Muscle of leg (tissue), 3 donors: ENCODE measurements at regions not wholly inside any gene's neighbourhood (a gene's known extent, or its start where the extent isn't known, plus 50 kb on each side); places are given as distances from the start of the nearest gene placed in this dataset.
"Not testable (repeated sequence)": the region's sequence is repeated elsewhere in the genome, so short reads cannot be mapped to it uniquely, and the experiment has no call there.

Experiments
- DNase-seq: peaks from one replicate; pipeline ENCODE4 v3.0.0; 2013
- H3K27ac ChIP-seq: one replicate; pipeline ENCODE4 v1.5.1; 2013; ENCODE audit warnings: mild to moderate bottlenecking, low read length, control low read depth
- H3K27me3 ChIP-seq: one replicate; pipeline ENCODE4 v1.6.1; 2013; ENCODE audit warnings: low read length; ENCODE audit not compliant: control insufficient read depth, insufficient read depth
- H3K36me3 ChIP-seq: one replicate; pipeline ENCODE4 v1.6.1; 2013; ENCODE audit warnings: low read length; ENCODE audit not compliant: control insufficient read depth, insufficient read depth
- H3K4me1 ChIP-seq: one replicate; pipeline ENCODE4 v1.6.1; 2013; ENCODE audit warnings: low read length; ENCODE audit not compliant: control insufficient read depth, insufficient read depth
- H3K4me3 ChIP-seq: one replicate; pipeline ENCODE4 v1.5.1; 2013; ENCODE audit warnings: low read length, control low read depth
- H3K9me3 ChIP-seq: replicated peaks from 2 replicates; pipeline ENCODE4 v1.6.1; 2013; ENCODE audit warnings: low read depth, low read length; ENCODE audit not compliant: control insufficient read depth
- WGBS: methylation state at CpG from one replicate; pipeline ENCODE4 v1.1.5; 2013; ENCODE audit warnings: missing lambda C conversion rate; ENCODE audit not compliant: insufficient coverage; 5-methylcytosine and 5-hydroxymethylcytosine counted together

GRCh38 chr3:8420612-8421011 lies 81.0 kb upstream of the LMCD1 start:
- Histone ChIP-seq H3K27ac (no peak overlapping the region), H3K9me3 (peaks cover 2% of the 10 kb centered on the region), H3K4me1 (no peaks in the 10 kb centered on the region), H3K27me3 (no peaks in the 10 kb centered on the region), H3K4me3 (no peak overlapping the region), H3K36me3 (no peaks in the 10 kb centered on the region)
- no peak for DNase-seq
- WGBS: no CpG with 5 or more reads among the region's 2 CpGs

DNA sequence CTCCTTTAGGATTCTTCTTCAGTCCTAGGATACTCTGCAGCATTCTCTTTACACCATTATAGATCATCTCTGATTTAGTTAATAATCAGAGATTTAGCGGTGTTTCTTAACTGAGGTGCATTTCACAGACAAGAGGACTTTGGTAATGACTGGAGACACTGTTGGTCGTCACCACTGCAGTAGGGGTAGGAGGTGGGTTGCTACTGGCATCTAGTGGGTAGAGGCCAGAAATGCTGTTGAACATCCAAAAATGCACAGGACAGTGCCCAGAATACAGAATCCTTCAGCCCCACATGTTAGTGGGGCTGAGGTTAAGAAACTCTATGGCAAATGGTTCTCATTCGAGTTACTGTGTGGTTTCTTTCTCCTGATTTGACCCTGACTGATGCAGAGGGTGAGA lies 80.4 kb upstream of the LMCD1 start:
- H3K27me3 ChIP-seq: no peaks in the 10 kb centered on the region
- no peak overlapping the region for H3K27ac ChIP-seq
- H3K4me1 ChIP-seq: no peaks in the 10 kb centered on the region
- H3K9me3 ChIP-seq: peaks cover 2% of the 10 kb centered on the region
- WGBS: no CpG with 5 or more reads among the region's 3 CpGs
- H3K36me3 ChIP-seq: no peaks in the 10 kb centered on the region
- no peak overlapping the region for H3K4me3 ChIP-seq
- DNase-seq: no peak

DNA sequence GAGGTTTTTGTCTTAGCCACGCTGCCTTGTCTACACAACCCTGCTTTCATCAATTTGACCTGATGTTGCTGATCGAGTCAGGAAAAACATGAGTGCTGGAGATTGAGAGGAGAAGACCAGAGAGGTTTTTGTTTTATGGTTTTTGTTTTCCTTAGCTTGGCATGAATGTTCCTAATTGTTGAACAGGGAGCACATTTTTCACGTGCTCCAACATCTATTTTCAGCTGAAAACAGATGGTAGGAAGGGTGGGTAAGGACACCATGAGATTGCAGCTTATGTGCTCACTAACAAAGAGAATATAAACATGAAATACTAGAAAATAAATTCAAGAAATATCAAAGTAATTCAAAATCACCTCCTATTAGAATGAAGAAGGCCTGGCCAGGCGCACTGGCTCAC lies 79.9 kb upstream of the LMCD1 start:
- H3K27ac ChIP-seq: no peak overlapping the region
- H3K4me1 ChIP-seq: no peaks in the 10 kb centered on the region
- no peak for DNase-seq
- H3K4me3 ChIP-seq: no peak overlapping the region
- no peaks in the 10 kb centered on the region for H3K36me3 ChIP-seq
- H3K27me3 ChIP-seq: no peaks in the 10 kb centered on the region
- 100% methylated on average over 1 of the region's 4 CpGs for WGBS
- H3K9me3 ChIP-seq: peaks cover 2% of the 10 kb centered on the region

DNA sequence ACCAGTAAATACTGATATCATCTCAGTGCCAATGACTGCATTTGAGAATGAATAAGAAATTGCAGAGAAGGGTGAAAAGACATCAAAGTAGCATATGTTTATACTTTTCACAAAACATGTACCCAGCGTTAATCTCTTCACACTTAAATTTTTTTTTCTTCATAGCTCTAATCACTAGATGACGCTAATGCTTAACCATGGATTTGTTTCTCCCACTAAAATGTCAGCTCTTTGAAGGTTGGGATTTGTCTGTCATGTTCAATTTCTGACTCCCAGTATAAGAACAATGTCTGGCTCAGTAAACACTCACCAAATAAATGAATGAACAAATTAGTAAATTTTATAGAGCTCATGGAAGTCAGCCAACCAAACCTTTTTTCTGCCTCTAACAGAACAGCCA lies 78.3 kb upstream of the LMCD1 start:
- Histone ChIP-seq H3K4me1 (no peaks in the 10 kb centered on the region), H3K36me3 (no peaks in the 10 kb centered on the region), H3K4me3 (no peak overlapping the region), H3K27ac (no peak overlapping the region), H3K27me3 (no peaks in the 10 kb centered on the region), H3K9me3 (peaks cover 2% of the 10 kb centered on the region)
- WGBS: no CpG with 5 or more reads among the region's 2 CpGs
- no peak for DNase-seq

GRCh38 chr3:8424281-8424680 lies 77.3 kb upstream of the LMCD1 start:
- no peak for DNase-seq
- Histone ChIP-seq H3K27ac (no peak overlapping the region), H3K36me3 (no peaks in the 10 kb centered on the region), H3K9me3 (peaks cover 2% of the 10 kb centered on the region), H3K27me3 (no peaks in the 10 kb centered on the region), H3K4me1 (no peaks in the 10 kb centered on the region), H3K4me3 (no peak overlapping the region)
- WGBS: 90% methylated on average over 2 of the region's 3 CpGs

- Histone ChIP-seq H3K27ac (no peak overlapping the region), H3K4me3 (no peak overlapping the region), H3K27me3 (no peaks in the 10 kb centered on the region), H3K9me3 (no peaks in the 10 kb centered on the region), H3K36me3 (no peaks in the 10 kb centered on the region), H3K4me1 (peaks cover 4% of the 10 kb centered on the region)
- WGBS: 30% methylated on average over 3 of the region's 8 CpGs
- DNase-seq: no peak
Measured at GRCh38 chr3:8436661-8437287, 64.8 kb upstream of the LMCD1 start.

DNA sequence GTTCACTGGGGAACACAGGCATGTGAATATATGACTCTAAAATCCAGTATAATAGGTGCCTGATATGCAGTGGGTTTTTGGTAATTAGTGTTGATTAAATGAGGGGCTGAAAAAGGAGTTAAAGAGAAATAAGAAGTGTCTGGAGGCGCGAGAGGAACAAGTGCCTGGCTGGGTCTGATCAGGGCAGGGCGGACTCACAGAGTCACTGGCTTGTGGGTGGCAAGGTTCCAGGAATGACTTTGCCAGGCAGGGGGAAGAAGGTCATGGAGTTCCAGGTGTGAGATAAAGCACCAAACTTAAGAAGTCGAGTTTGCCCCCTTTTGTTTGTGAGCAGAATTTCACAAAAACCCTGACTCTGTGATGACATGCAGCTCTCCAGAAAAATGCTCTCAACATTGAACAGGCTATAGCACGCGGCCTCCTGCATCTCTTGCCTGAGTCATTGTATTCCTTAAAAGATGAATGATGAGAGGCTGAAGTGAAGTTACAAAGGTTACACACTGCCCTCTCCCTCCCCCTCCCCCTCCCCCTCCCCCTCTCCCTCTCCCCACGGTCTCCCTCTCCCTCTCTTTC lies 63.0 kb upstream of the LMCD1 start:
- Histone ChIP-seq H3K9me3 (no peaks in the 10 kb centered on the region), H3K4me1 (peaks cover 13% of the 10 kb centered on the region), H3K27me3 (no peaks in the 10 kb centered on the region), H3K36me3 (no peaks in the 10 kb centered on the region), H3K27ac (no peak overlapping the region), H3K4me3 (no peak overlapping the region)
- WGBS: 86% methylated on average over 3 of the region's 7 CpGs
- DNase-seq: no peak

DNA sequence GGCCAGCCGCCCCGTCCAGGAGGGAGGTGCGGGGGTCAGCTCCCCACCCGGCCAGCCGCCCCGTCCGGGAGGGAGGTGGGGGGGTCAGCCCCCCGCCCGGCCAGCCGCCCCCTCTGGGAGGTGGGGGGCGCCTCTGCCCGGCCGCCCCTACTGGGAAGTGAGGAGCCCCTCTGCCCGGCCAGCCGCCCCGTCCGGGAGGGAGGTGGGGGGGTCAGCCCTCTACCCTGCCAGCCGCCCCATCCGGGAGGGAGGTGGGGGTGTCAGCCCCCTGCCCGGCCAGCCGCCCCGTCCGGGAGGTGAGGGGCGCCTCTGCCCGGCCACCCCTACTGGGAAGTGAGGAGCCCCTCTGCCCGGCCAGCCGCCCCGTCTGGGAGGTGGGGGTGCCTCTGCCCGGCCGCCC lies 61.5 kb upstream of the LMCD1 start:
- H3K9me3 ChIP-seq, DNase-seq, H3K4me3 ChIP-seq, H3K27ac ChIP-seq, H3K36me3 ChIP-seq, H3K27me3 ChIP-seq: not testable (repeated sequence)
- peaks cover 25% of the 10 kb centered on the region for H3K4me1 ChIP-seq
- 96% methylated on average over 11 of the region's 30 CpGs for WGBS

GRCh38 chr3:8441969-8442559 lies 59.6 kb upstream of the LMCD1 start:
- peaks cover 25% of the 10 kb centered on the region for H3K4me1 ChIP-seq
- no peaks in the 10 kb centered on the region for H3K36me3 ChIP-seq
- H3K27me3 ChIP-seq: no peaks in the 10 kb centered on the region
- peak; percentile 95 for DNase-seq
- peak overlapping the region; percentile 47 for H3K27ac ChIP-seq
- no peak overlapping the region for H3K4me3 ChIP-seq
- WGBS: 100% methylated on average over 1 of the region's 8 CpGs
- H3K9me3 ChIP-seq: no peaks in the 10 kb centered on the region

DNA sequence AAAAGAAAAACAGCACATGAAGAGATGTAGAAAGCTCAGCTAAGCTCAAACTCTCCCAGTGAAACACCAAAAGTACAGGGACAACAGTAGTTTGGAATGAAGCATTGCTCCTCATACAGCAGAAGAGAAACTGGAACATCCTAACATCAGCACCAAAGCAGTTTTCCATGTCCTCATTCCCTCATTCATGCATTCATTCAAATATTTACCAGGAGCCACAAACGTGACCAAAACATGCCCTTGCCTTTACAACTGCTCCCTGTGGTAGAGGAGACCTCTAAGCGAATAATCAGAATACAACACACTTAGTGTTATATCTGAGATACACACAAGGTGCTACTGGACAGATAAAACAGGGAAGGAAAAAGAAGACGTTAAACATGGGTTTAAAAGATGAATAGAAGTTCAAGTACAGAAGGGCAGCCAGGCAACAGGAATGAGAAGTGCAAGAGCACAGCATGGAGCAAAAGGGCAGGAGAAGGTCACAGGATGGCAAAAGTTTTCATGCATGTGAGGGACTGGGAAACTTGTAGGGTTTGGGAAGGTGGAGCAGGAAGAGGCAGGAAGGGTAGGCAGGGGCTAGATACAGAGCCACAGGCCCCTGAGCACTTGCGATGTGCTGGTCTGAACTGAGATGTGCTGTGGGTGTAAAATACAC lies 58.5 kb upstream of the LMCD1 start:
- 62% methylated on average over 1 of the region's 4 CpGs for WGBS
- H3K4me1 ChIP-seq: peaks cover 25% of the 10 kb centered on the region

More for the DNA sequence above, 58.5 kb upstream of the LMCD1 start:
- H3K9me3 ChIP-seq: no peaks in the 10 kb centered on the region
- H3K4me3 ChIP-seq: no peak overlapping the region
- DNase-seq: peak; percentile 35
- H3K36me3 ChIP-seq: no peaks in the 10 kb centered on the region
- no peaks in the 10 kb centered on the region for H3K27me3 ChIP-seq
- H3K27ac ChIP-seq: peak overlapping the region; percentile 47
